Endothelial cell of umbilical vein (primary cell): ENCODE measurements at regions not wholly inside any gene's neighbourhood (a gene's known extent, or its start where the extent isn't known, plus 50 kb on each side); places are given as distances from the start of the nearest gene placed in this dataset.

ENCODE experiments used
- BruUV-seq: library from RNA; stranded (reverse); fragments of 400-500 nt; replicated peaks from 2 replicates; lab custom pipeline; 2021; lab: Mats Ljungman, UMichigan
- CTCF ChIA-PET: fragments of 300-600, 350-600 bp; sonication (Branson Sonifier 250); formaldehyde crosslinking; loops from one replicate; lab custom pipeline; 2021; ENCODE audit warnings: antibody characterized with exemption, inconsistent platforms; lab: Charles Lee
- POLR2A ChIA-PET: fragments of 300-600, 350-600 bp; sonication (Branson Sonifier 250); formaldehyde crosslinking; loops from one replicate; lab custom pipeline; 2021; ENCODE audit warnings: antibody characterized with exemption, inconsistent platforms; lab: Charles Lee
- DNase-seq: peaks from one replicate; pipeline ENCODE4 v3.0.0-alpha.2; 2011; ENCODE audit warnings: low read depth, low spot score
- FAIRE-seq: peaks from 2 replicates; lab custom pipeline; 2011; peaks lifted over from hg19 to GRCh38; lab: Jason Lieb, UNC
- H2AFZ ChIP-seq: 2 replicates; pipeline ENCODE4 v1.6.0; 2012; ENCODE audit warnings: low read depth, low read length, control low read depth, inconsistent platforms
- H3K27ac ChIP-seq: 2 replicates; pipeline ENCODE4 v1.5.1; 2011; ENCODE audit warnings: low read depth, mild to moderate bottlenecking, control low read depth, low read length, moderate library complexity; ENCODE audit not compliant: insufficient read depth
- H3K27me3 ChIP-seq, 2 experiments: 2 replicates each; pipeline versions ENCODE4 v1.6.0 to v1.6.1; 2011; ENCODE audit warnings: low read length in 2 of 2, mixed read lengths in 1 of 2; ENCODE audit not compliant: control insufficient read depth in 2 of 2, insufficient read depth in 2 of 2
- H3K36me3 ChIP-seq, 2 experiments: 2 replicates in 1 of 2; 3 replicates in 1 of 2; pipeline ENCODE4 v1.5.1; 2011; ENCODE audit warnings: low read length in 2 of 2, mild to moderate bottlenecking in 1 of 2, moderate library complexity in 1 of 2; ENCODE audit not compliant: control insufficient read depth in 2 of 2, insufficient read depth in 2 of 2; ENCODE audit errors: extremely low read depth in 1 of 2
- H3K4me1 ChIP-seq: 3 replicates; pipeline ENCODE4 v1.5.1; 2011; ENCODE audit warnings: mild to moderate bottlenecking, low read length; ENCODE audit not compliant: control insufficient read depth, insufficient read depth; ENCODE audit errors: extremely low read depth
- H3K4me2 ChIP-seq: 2 replicates; pipeline ENCODE4 v1.6.1; 2011; ENCODE audit warnings: low read length, control low read depth, mixed read lengths; ENCODE audit not compliant: insufficient read depth
- H3K4me3 ChIP-seq, 3 experiments: fragments of 200-600 bp in 1 of 3; sonication (generic), shearing (Covaris generic) in 1 of 3; replicated peaks in 1 of 3; 2 replicates each; pipeline ENCODE4 v1.5.1; 2011 to 2016; ENCODE audit warnings: control low read depth in 3 of 3, low read length in 3 of 3, mild to moderate bottlenecking in 2 of 3, inconsistent platforms in 1 of 3, low read depth in 1 of 3, moderate library complexity in 1 of 3; ENCODE audit not compliant: insufficient read depth in 1 of 3
- H3K79me2 ChIP-seq: 2 replicates; pipeline ENCODE4 v1.6.0; 2012; ENCODE audit warnings: low read length, inconsistent platforms; ENCODE audit not compliant: control insufficient read depth, insufficient read depth
- H3K9ac ChIP-seq: replicated peaks from 2 replicates; pipeline ENCODE3; 2011; ENCODE audit warnings: low read length, control low read depth; ENCODE audit not compliant: insufficient read depth; ENCODE audit errors: extremely low read depth
- H3K9me1 ChIP-seq: replicated peaks from 3 replicates; pipeline ENCODE4 v1.6.0; 2011; ENCODE audit warnings: mild to moderate bottlenecking, low read length; ENCODE audit not compliant: control insufficient read depth, insufficient read depth; ENCODE audit errors: extremely low read depth
- H3K9me3 ChIP-seq: replicated peaks from 2 replicates; pipeline ENCODE4 v1.5.1; 2012; ENCODE audit warnings: low read length, inconsistent platforms; ENCODE audit not compliant: control insufficient read depth, insufficient read depth
- H4K20me1 ChIP-seq: replicated peaks from 2 replicates; pipeline ENCODE3; 2011; ENCODE audit warnings: mild to moderate bottlenecking, low read length; ENCODE audit not compliant: control insufficient read depth, insufficient read depth; ENCODE audit errors: extremely low read depth
- EZH2 ChIP-seq: IDR thresholded peaks from 2 replicates; pipeline ENCODE4 v1.6.1; 2012; ENCODE audit warnings: borderline replicate concordance, low read depth, mild to moderate bottlenecking, moderate library complexity, low read length, inconsistent platforms; ENCODE audit not compliant: severe bottlenecking
- FOS ChIP-seq: IDR thresholded peaks from 2 replicates; pipeline ENCODE4 v1.6.1; 2011; ENCODE audit warnings: mild to moderate bottlenecking, low read length, moderate library complexity, borderline replicate concordance; ENCODE audit not compliant: insufficient read depth
- GATA2 ChIP-seq: IDR thresholded peaks from 2 replicates; pipeline ENCODE4 v1.7.0; 2011; ENCODE audit warnings: low read depth, mild to moderate bottlenecking, moderate library complexity, mixed read lengths, low read length; ENCODE audit not compliant: insufficient read length, insufficient read depth
- JUN ChIP-seq: IDR thresholded peaks from 2 replicates; pipeline ENCODE4 v1.6.1; 2011; ENCODE audit warnings: borderline replicate concordance, low read depth; ENCODE audit not compliant: insufficient read length, insufficient read depth
- MYC ChIP-seq: IDR thresholded peaks from one replicate; pipeline ENCODE4 v1.6.1; 2011; ENCODE audit warnings: mild to moderate bottlenecking, low read depth, low read length
- POLR2A ChIP-seq: IDR thresholded peaks from 2 replicates; pipeline ENCODE4 v1.6.1; 2012; ENCODE audit warnings: low read depth, mild to moderate bottlenecking, control low read depth, low read length
- dilution Hi-C: fragments of 300-500 bp; cut with MboI; formaldehyde crosslinking; loops from one replicate; pipeline ENCODE4 v1.15.0; 2019; ENCODE audit warnings: low sequenced_read_pairs; ENCODE audit not compliant: extremely low pct_ligation_motif_present
- intact Hi-C: fragments of 100-400 bp; cut with micrococcal nuclease; formaldehyde crosslinking; loops from one replicate; pipeline ENCODE4 v1.10.0; 2022
- TF ChIP-seq, protein P1 (sequence below): IDR thresholded peaks from 2 replicates; pipeline ENCODE4 v1.6.1; 2011; ENCODE audit not compliant: insufficient read depth, insufficient read length

DNA sequence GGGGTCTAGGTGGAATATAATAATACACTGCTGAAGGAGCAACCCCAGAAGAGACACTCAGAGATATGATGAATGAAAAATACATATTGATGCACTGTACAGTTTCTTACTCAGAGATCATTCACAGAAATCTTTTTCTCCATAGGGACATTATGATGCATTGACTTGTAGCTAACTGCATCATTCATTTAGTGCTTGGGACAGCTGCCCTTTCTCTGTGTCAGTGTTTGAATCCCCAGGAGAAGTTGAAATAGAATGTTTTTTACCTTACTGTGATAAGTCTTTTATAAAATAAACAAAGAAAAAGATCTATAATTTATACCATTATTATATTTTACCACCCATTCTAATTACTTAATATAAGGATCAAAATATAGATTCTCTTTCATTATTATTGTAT is 91.7 kb upstream of the DSEL start:
- Histone ChIP-seq H3K27ac (no peak overlapping the region), H3K4me3 (no peak overlapping the region), H3K9ac (no peak overlapping the region), H3K4me1 (no peaks in the 10 kb centered on the region), H4K20me1 (no peaks in the 10 kb centered on the region), H3K9me3 (no peaks in the 10 kb centered on the region), H3K27me3 (no peaks in the 10 kb centered on the region), H3K79me2 (no peaks in the 10 kb centered on the region), H3K9me1 (no peaks in the 10 kb centered on the region), H3K36me3 (no peaks in the 10 kb centered on the region), H3K4me2 (no peak overlapping the region), H2AFZ (no peak overlapping the region)
- dilution Hi-C loops (no loop called here), intact Hi-C loops (no loop called here)
- TF ChIP-seq JUN (no peak), GATA2 (no peak), EZH2 (no peak)
- TF ChIP-seq, protein P1, sequence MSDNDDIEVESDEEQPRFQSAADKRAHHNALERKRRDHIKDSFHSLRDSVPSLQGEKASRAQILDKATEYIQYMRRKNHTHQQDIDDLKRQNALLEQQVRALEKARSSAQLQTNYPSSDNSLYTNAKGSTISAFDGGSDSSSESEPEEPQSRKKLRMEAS = no peak
- FAIRE-seq = no peak
- CTCF ChIA-PET = interaction anchor here (0.9 to 1.4 kb wide), 4 partner anchors 9 to 103 kb away, joined by 3 to 5 read pairs (median 3); no protein-coding TSS in a partner anchor
- no peak for DNase-seq
- BruUV-seq = no TSS peak
- POLR2A ChIA-PET = no interaction called here

GRCh38 chr18:67600181-67601180 is 84.0 kb upstream of the DSEL start:
- dilution Hi-C loops = no loop called here

More at GRCh38 chr18:67600181-67601180, 84.0 kb upstream of the DSEL start:
- TF ChIP-seq POLR2A (no peak), JUN (no peak), FOS (no peak), MYC (no peak), EZH2 (no peak)
- H3K9ac ChIP-seq = no peak overlapping the region
- no peaks in the 10 kb centered on the region for H3K79me2 ChIP-seq
- H3K9me3 ChIP-seq = no peaks in the 10 kb centered on the region
- FAIRE-seq (no peak), DNase-seq (no peak)
- no peak overlapping the region for H3K4me2 ChIP-seq
- H2AFZ ChIP-seq = no peak overlapping the region
- intact Hi-C loops = no loop called here
- no peaks in the 10 kb centered on the region for H3K36me3 ChIP-seq
- CTCF ChIA-PET = no interaction called here
- POLR2A ChIA-PET = no interaction called here
- no peak overlapping the region for H3K4me3 ChIP-seq
- BruUV-seq = no TSS peak
- H3K27ac ChIP-seq = no peak overlapping the region
- no peaks in the 10 kb centered on the region for H3K27me3 ChIP-seq
- H4K20me1 ChIP-seq = no peaks in the 10 kb centered on the region
- no peaks in the 10 kb centered on the region for H3K9me1 ChIP-seq
- H3K4me1 ChIP-seq = peaks cover 7% of the 10 kb centered on the region
